ENCODE measurements at regions not wholly inside any gene's neighbourhood (a gene's known extent, or its start where the extent isn't known, plus 50 kb on each side); places are given as distances from the start of the nearest gene placed in this dataset.

DNA sequence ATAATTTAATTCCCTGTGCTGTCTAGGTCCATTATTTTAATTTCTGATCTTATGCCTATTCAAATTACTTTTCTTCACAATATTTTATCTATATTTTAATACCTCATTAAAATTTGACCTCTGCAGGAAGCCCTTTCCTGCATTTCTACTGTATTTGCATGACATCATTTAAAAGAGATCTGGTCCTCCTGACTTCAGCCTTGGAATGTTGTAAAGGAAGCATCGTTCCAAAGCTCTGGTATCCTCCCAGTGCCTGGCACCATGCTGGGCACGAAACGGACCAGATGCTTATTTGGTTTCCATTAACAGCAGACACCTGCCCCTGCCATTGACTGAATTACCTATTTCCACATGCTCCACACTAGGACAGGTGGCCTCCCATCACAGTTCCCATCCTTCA is 247.5 kb downstream of the KLF6 start:
- DNase-seq: no peak

GRCh38 chr10:3535001-3535400 is 250.0 kb downstream of the KLF6 start:
- DNase-seq: no peak

DNA sequence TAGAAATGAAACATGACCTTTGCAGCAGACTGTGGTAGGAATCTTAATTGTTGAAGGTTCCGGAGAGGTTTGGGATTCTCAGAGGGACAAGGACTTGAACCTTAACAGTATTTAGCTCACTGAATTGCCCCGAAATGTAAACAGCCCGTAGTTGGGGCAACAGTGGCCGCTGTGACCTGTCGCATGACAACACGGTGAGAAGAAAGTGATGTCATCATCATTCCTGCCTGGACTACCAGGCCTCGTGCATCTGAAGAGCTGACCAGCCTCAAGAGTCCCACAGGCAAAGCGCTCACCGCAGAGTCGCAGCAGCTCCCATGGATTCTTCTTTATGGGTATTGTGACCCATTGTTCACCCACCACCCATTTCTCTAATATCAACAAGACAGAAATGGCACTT is 250.6 kb downstream of the KLF6 start:
- DNase-seq: no peak

DNA sequence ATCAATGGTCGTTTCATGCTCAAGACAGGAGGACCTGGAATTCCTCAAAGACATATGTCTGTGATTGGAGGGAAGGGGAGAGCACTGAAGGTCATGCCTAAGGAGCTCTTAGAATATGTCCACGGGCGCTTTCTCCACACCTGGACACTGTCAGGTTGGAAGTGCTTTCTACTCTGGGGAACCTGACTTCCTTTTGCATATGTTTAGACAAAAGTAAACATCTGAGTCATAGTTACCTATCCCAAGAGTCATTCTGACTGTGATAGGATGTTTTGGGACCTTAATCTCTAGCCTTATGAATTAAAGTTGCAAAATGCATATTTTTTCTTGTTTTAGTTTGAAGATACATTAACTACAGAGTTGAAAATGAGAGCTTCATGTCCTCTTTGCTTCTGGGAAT is 251.7 kb downstream of the KLF6 start:
- no peak for DNase-seq

- no peak for DNase-seq
Measured at GRCh38 chr10:3532644-3533043, 252.4 kb downstream of the KLF6 start.

GRCh38 chr10:3531670-3532069 is 253.3 kb downstream of the KLF6 start:
- DNase-seq: no peak

GRCh38 chr10:3530783-3531645 is 254.0 kb downstream of the KLF6 start:
- DNase-seq: no peak

DNA sequence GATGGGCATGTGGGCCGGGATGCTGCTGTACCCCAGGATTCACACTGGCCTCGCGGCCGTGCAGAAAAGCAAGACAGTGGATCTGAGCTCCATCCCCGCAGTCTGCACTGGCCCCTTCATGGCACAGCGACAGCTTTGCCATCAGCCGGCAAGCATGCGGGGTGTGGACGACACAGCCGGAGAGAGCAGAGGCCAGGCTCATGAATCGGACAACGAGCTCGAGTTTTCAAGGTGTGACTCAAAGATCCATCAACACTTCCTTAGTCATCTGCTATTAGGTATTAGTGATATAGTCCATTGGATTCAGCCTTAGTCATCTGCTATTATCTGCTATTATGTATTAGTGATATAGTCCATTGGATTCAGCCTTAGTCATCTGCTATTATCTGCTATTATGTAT is 254.7 kb downstream of the KLF6 start:
- no peak for DNase-seq

DNA sequence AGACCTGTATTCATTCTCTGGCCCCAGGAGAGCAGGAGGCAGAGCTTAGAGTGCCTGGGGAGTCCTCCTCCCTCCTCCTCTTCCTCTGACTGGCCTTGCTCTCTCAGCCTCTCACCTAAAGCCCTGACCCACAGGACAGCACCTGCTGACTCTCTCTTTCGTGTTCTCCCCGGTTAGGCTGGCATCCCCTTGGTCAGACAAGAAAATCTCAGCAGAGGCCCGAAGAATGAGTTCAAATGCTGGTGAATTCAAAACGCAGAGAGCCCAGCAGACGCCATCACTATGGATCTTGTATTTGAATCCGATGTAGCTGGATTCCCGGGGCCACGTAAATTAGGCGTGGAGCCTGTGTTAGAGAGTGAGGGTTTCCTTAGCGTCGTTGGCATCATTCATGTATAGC is 255.3 kb downstream of the KLF6 start:
- DNase-seq: no peak

GRCh38 chr10:3528823-3529403 is 256.1 kb downstream of the KLF6 start:
- no peak for DNase-seq

- no peak for DNase-seq
Measured at GRCh38 chr10:3528271-3528670, 256.7 kb downstream of the KLF6 start.

GRCh38 chr10:3527869-3528268 is 257.1 kb downstream of the KLF6 start:
- no peak for DNase-seq

GRCh38 chr10:3526727-3527501 is 258.1 kb downstream of the KLF6 start:
- no peak for DNase-seq

- DNase-seq: peak; percentile 50
Measured at GRCh38 chr10:3525832-3526449, 259.1 kb downstream of the KLF6 start.

DNA sequence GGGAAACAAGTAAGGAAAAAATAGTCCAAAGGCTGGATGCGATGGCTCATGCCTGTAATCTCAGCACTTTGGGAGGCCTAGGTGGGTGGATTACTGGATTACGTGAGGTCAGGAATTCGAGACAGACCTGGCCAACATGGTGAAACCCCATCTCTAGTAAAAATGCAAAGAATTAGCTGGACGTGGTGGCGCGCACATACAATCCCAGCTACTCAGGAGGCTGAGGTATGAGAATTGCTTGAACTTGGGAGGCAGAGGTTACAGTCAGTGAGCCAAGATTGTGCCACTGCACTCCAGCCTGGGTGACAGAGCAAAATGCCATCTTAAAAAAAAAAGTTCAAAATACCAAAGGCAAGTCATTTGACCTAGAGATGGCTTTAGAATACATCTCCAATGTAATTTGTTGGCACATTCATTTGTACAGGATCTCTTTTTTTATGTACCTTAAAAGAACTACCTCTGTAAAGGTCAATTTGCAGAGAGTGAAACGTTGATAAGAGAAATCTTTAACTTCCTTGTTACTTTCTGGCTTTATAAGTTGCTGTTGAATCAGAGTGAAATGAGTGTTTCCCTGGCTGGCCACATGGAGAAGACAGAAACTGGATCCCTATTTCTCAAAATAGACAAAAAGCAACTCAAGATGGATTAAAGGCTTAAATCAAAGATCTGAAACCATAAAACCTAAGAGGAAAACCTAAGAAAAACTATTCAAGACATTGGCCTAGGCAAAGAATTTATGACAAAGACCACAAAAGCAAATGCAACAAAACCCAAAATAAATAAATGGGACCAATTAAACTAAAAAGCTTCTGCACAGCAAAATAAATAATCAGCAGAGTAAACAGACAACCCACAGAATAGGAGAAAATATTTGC is 260.7 kb downstream of the KLF6 start:
- no peak for DNase-seq

DNA sequence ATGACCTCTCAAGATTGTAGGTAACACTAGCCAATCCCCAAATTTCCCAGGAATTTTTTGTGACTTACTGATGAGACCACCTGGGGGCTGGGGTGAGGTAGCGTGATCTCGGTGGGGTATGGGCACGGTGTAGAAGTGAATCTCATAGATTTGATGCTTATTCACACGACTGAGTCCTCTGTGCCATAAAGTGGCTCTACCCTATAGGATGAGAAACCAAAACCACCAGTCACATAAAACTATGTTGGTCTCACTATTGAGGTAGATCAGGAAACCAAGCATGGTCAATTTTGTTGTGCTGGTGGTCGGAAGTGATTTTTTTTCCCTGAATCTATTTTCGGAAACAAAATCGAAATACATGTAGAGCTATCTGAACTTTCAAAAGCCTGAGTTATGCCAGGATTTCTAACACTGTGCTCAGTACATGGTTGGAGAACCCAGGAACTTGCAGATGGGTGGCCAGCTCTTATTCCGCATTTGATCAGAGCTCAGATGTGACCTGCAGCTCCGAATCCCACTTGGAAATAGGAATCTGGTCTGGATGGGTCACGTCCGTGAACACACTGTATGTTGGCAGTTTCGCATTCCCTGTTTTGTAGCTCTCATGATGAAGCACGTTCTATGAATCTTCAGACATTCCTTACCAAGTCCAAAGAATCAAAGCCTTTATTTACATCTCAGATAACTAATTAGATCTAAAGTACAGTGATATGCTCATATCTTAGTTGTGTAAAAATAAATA is 261.5 kb downstream of the KLF6 start:
- no peak for DNase-seq

DNA sequence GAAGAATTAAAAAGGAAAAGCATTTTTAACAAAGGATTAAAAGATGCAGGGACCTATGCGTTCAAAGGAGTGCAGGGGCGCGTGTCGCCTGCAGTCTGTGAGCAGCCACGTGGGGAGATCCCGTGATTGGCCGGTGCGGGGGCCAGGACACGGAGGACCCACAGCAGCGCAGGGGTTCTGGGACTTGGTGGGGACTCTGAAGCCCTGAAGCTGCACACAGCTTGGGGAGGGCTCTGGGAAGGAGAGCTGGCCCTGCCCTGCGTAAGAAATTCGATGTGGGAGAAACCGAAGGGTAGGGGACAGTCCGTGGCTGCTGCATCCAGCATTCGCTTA is 268.1 kb downstream of the KLF6 start:
- no peak for DNase-seq

GRCh38 chr10:3516234-3516922 is 268.6 kb downstream of the KLF6 start:
- no peak for DNase-seq

DNA sequence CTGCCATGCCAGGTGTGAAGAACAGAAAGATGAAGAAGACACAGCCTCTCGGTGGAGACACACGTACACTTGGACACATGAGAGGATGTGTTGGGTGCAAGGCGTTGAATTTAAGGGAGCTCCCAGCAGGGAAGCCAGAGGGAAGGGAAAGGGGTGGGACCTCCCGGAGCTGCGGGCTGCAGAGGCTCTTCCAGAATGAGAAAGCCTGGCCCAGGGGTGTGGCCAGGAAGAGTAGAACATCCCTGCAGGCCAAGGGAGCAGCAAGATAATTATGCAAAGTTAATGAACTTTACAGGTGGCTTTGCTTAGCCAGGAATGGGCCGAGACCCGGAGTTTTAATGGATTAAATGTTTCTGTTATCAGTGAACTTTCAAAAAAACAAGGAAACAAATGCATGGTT is 270.3 kb downstream of the KLF6 start:
- DNase-seq: no peak

- DNase-seq: no peak
Measured at GRCh38 chr10:3512263-3512662, 272.7 kb downstream of the KLF6 start.

DNA sequence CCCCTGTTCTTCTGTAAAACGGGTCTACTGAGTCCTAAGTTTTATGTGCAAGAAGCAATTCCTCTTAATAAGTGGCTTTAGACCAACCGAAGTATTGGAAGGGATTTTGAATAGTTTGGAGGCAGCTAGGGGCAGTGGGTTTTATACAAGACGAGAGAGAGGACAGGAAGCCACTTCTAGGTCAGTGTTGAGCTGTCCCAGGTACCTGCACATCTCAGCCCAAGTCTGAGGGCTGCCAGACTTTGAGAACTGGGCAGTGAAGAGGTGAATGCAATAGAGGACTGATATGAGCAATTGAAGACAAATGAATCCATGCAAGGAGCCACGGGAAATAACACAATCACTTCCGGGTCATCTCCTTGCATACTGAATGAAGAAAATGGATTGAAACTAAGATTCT is 273.5 kb downstream of the KLF6 start:
- DNase-seq: no peak

Data from T1000 (cell line).